RWPE1 (cell line): ENCODE measurements at regions not wholly inside any gene's neighbourhood (a gene's known extent, or its start where the extent isn't known, plus 50 kb on each side); places are given as distances from the start of the nearest gene placed in this dataset.

Experiments used
- CTCF ChIA-PET: fragments of 350-600 bp; sonication (Branson Sonifier 250); formaldehyde crosslinking; extraction: SDS; loops from one replicate; lab custom pipeline; 2021; lab: Yijun Ruan, JAX
- POLR2A ChIA-PET: fragments of 400-600 bp; formaldehyde crosslinking; extraction: SDS; loops from one replicate; lab custom pipeline; 2020; ENCODE audit warnings: antibody characterized with exemption; ENCODE audit not compliant: low non-redundant PET; lab: Yijun Ruan, JAX
- DNase-seq: peaks from one replicate; pipeline ENCODE4 v3.0.0; 2012; ENCODE audit warnings: low spot score
- H3K27ac ChIP-seq: fragments of 450-650 bp; 2 replicates; pipeline ENCODE4 v1.5.1; 2017
- TF ChIP-seq, protein P1 (sequence below): fragments of 450-650 bp; conservative IDR thresholded peaks from 2 replicates; pipeline ENCODE4 v1.5.1; 2017; ENCODE audit warnings: low read depth, mild to moderate bottlenecking

DNA sequence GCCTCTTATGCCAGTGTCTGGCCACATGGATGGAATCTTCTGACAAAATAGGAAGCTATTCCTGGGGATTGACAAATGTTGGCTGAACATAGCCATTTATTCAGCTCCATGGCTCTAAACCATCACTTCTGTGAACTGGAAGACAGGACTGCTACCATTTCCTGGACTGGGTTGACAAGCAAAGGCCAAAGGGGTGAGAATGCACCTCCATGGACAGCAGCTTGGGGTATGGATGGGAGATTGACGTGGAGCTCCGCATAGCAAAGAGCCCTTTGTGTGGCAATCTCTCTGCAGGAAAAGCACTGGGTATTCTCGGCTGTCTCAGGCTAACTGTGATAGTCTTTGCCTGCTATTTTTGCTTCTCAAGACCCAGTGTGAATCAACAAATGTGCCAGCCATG lies 223.0 kb upstream of the EGLN3 start:
- POLR2A ChIA-PET, result no interaction called here
- TF ChIP-seq, protein P1, sequence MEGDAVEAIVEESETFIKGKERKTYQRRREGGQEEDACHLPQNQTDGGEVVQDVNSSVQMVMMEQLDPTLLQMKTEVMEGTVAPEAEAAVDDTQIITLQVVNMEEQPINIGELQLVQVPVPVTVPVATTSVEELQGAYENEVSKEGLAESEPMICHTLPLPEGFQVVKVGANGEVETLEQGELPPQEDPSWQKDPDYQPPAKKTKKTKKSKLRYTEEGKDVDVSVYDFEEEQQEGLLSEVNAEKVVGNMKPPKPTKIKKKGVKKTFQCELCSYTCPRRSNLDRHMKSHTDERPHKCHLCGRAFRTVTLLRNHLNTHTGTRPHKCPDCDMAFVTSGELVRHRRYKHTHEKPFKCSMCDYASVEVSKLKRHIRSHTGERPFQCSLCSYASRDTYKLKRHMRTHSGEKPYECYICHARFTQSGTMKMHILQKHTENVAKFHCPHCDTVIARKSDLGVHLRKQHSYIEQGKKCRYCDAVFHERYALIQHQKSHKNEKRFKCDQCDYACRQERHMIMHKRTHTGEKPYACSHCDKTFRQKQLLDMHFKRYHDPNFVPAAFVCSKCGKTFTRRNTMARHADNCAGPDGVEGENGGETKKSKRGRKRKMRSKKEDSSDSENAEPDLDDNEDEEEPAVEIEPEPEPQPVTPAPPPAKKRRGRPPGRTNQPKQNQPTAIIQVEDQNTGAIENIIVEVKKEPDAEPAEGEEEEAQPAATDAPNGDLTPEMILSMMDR, result no peak
- no peak for DNase-seq
- CTCF ChIA-PET, result interaction anchor here (0.6 kb wide), 2 partner anchors 262 to 283 kb away, joined by 3 to 4 read pairs; no protein-coding TSS in a partner anchor
- H3K27ac ChIP-seq, result no peak overlapping the region

DNA sequence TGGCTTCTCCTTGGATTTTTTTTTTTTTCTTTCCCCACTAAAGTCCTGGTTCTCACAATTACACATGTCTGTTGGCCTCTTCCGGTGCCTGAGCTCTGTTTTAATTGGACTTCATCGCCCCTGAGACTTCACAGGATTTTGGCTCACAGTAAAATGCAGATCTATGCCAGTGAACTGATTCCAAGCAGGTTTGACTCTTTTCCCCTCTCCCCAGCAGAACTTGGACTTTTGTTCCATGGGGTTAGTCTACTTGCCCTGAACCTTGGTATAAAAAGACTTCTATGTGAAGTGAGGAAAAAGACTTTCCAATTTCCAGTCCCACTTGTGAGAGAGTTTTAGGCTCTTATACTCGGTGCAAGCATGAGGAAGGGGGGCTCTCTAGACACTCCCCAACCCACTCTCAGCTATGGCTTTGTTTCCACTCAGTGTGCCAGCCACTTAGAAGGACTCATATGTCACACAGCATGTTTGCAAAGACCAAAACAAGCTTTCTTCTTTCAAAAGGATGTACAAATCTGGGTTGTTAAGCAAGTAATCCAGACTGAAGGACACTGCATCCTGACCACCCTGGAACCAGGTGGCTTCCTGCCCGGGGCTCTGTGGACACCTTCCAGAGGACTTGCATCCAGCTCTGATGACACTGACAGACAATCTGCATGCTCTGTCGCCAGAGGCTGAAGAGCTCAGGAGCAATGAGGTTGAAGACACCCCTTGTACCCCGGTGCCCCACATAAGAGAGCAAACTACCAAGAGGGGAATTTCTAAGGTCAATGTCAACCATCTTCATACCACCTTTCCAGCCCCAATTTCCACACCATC lies 221.9 kb upstream of the EGLN3 start:
- CTCF ChIA-PET, result interaction anchor here (0.6 kb wide), 1 partner anchor 15 kb away, joined by 3 read pairs; no protein-coding TSS in a partner anchor
- no peak for DNase-seq
- H3K27ac ChIP-seq, result no peak overlapping the region
- POLR2A ChIA-PET, result no interaction called here
- TF ChIP-seq, protein P1, result no peak

DNA sequence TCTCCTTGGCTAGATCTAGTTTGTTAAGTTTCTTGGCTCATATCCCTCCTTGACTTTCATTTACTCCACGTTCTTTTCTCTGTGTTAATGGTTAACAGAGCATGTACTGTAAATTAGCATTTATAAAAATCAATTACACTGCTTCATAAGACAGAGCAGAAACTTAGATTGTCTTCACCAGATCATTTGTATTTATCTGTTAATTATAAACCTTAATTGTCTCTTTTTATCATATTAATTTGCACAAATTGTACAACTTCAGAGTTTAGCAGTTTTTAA lies 221.2 kb upstream of the EGLN3 start:
- DNase-seq, result no peak
- POLR2A ChIA-PET, result no interaction called here
- no peak overlapping the region for H3K27ac ChIP-seq
- CTCF ChIA-PET, result no interaction called here
- TF ChIP-seq, protein P1, result no peak

DNA sequence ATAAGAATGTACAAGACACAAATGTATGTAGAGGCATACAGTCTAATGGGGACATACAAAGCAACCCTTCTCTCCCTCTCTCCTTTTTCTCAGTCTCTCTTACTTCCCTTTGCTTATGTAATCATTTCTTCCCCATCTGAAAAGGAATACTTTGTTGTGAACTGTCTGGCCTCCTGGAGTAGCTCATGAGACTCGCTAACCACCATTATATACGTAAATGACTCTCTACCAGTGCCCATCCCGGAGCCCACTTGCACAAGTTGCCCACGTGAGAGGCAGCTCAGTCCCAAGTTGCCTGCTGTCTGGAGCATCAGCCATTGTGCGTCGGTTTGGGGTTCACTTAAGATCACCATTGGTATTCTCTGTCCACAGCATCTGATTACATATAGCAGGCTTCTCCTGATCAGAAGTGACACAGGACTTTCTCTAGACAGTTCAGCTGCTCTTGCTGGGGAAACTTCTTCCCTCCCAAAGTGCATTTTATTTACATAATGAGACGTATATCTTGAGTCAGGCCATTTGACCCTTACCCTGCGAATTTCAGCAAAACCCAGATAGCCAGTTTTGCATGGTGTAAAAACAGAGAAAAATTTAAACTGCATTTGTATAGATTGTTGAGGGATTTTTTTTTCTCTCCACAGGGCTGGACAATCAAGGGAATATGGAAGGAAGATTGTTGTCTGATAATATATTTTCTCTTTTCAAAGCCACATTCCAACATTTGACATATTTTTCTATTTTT lies 220.7 kb upstream of the EGLN3 start:
- H3K27ac ChIP-seq, result no peak overlapping the region
- ChIA-PET CTCF (no interaction called here), POLR2A (no interaction called here)
- no peak for DNase-seq
- TF ChIP-seq, protein P1, result no peak

DNA sequence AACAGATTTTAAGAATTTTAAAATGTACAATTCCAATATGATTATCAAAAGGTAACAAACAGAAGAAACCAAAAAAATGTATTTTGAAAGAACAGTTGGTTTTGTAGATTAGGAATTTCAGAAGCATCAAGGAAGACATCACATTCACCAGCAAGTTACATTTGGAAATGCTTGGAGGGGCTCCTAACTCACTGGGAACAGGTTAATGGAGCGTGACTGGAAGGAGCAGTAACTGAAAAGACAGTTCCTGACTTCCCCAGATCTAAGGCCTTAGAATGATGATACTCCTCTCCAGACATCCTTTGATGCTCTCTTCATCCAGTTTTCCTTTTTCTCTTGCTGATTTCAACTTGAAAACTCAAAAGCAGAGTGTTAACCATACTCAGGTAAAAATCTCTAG lies 220.0 kb upstream of the EGLN3 start:
- TF ChIP-seq, protein P1, result no peak
- H3K27ac ChIP-seq, result no peak overlapping the region
- ChIA-PET CTCF (interaction anchor here (0.6 kb wide), 1 partner anchor 55 kb away, joined by 3 read pairs; no protein-coding TSS in a partner anchor), POLR2A (no interaction called here)
- no peak for DNase-seq

DNA sequence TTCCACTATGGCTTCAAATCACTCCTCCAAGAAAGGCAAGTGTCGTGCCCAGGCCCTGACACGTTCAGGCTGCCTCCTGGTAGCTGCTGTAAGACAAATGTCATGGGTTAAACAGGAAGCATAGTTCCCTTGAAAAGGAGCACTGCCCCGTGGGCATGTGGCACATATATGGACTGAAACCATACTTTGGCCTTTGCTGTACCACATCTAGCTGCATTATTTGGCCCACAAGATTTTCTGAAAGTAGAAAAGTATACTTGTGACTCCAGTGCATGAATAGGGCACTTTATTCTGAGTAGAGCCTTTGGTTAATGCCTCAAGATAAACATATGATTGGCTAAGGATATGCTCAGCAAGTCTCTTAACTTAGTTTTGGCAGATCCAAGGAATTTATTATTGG lies 218.7 kb upstream of the EGLN3 start:
- DNase-seq, result no peak
- POLR2A ChIA-PET, result no interaction called here
- H3K27ac ChIP-seq, result no peak overlapping the region
- TF ChIP-seq, protein P1, result no peak
- CTCF ChIA-PET, result no interaction called here
